Fibroblast of gingiva (primary cell): ENCODE measurements at regions not wholly inside any gene's neighbourhood (a gene's known extent, or its start where the extent isn't known, plus 50 kb on each side); places are given as distances from the start of the nearest gene placed in this dataset.
"Not testable (repeated sequence)": the region's sequence is repeated elsewhere in the genome, so short reads cannot be mapped to it uniquely, and the experiment has no call there.

Source experiments
- DNase-seq: peaks from one replicate; pipeline ENCODE4 v3.0.0-alpha.2; 2011; ENCODE audit warnings: low read depth

GRCh38 chr9:129414377-129414992 is 206.4 kb downstream of the C9orf50 start:
- peak; percentile 36 for DNase-seq

GRCh38 chr9:129413537-129414376 is 207.1 kb downstream of the C9orf50 start:
- peak; percentile 96 for DNase-seq

- DNase-seq, result peak; percentile 67
Measured at GRCh38 chr9:129412814-129413536, 207.9 kb downstream of the C9orf50 start.

GRCh38 chr9:129412176-129412813 is 208.6 kb downstream of the C9orf50 start:
- not testable (repeated sequence) for DNase-seq

- no peak for DNase-seq
Measured at GRCh38 chr9:129411501-129412175, 209.3 kb downstream of the C9orf50 start.

- no peak for DNase-seq
Measured at GRCh38 chr9:129410226-129410625, 210.7 kb downstream of the C9orf50 start.

GRCh38 chr9:129408535-129409215 is 212.2 kb downstream of the C9orf50 start:
- no peak for DNase-seq

- DNase-seq, result no peak
Measured at GRCh38 chr9:129407905-129408452, 212.9 kb downstream of the C9orf50 start.

GRCh38 chr9:129406278-129407225 is 214.3 kb downstream of the C9orf50 start:
- no peak for DNase-seq

GRCh38 chr9:129405827-129406213 is 215.1 kb downstream of the C9orf50 start:
- DNase-seq, result no peak

GRCh38 chr9:129405089-129405826 is 215.6 kb downstream of the C9orf50 start:
- no peak for DNase-seq

- DNase-seq, result no peak
Measured at GRCh38 chr9:129404621-129405020, 216.3 kb downstream of the C9orf50 start.

GRCh38 chr9:129403779-129404620 is 216.9 kb downstream of the C9orf50 start:
- no peak for DNase-seq

- DNase-seq, result no peak
Measured at GRCh38 chr9:129402931-129403778, 217.7 kb downstream of the C9orf50 start.

- DNase-seq, result no peak
Measured at GRCh38 chr9:129402371-129402739, 218.5 kb downstream of the C9orf50 start.

- peak; percentile 22 for DNase-seq
Measured at GRCh38 chr9:129401623-129402370, 219.1 kb downstream of the C9orf50 start.
